HG03521 (cell line): ENCODE measurements at regions not wholly inside any gene's neighbourhood (a gene's known extent, or its start where the extent isn't known, plus 50 kb on each side); places are given as distances from the start of the nearest gene placed in this dataset.

Experiments
- ATAC-seq: cut with Tn5 transposase; IDR thresholded peaks from one replicate; pipeline ENCODE4 v1.9.1; 2021; ENCODE audit warnings: mild to moderate bottlenecking, moderate library complexity; ENCODE audit not compliant: unreplicated experiment

GRCh38 chr7:22676385-22676784 lies 50.6 kb upstream of the IL6 start:
- no peak for ATAC-seq

GRCh38 chr7:22675917-22676343 lies 51.1 kb upstream of the IL6 start:
- no peak for ATAC-seq

GRCh38 chr7:22675421-22675820 lies 51.6 kb upstream of the IL6 start:
- ATAC-seq = no peak

GRCh38 chr7:22672846-22673680 lies 53.9 kb upstream of the IL6 start:
- peak; percentile 82 for ATAC-seq

- ATAC-seq = no peak
These were observed 55.7 kb upstream of the IL6 start for GRCh38 chr7:22671177-22671879.

GRCh38 chr7:22670422-22670815 lies 56.6 kb upstream of the IL6 start:
- ATAC-seq = no peak

GRCh38 chr7:22669692-22670421 lies 57.1 kb upstream of the IL6 start:
- no peak for ATAC-seq

- ATAC-seq = no peak
These were observed 58.0 kb upstream of the IL6 start for GRCh38 chr7:22668971-22669401.

- ATAC-seq = no peak
These were observed 59.3 kb upstream of the IL6 start for GRCh38 chr7:22667562-22668239.

GRCh38 chr7:22667187-22667561 lies 59.8 kb upstream of the IL6 start:
- no peak for ATAC-seq

- ATAC-seq = no peak
These were observed 60.3 kb upstream of the IL6 start for GRCh38 chr7:22666732-22667131.

- ATAC-seq = no peak
These were observed 61.1 kb upstream of the IL6 start for GRCh38 chr7:22665923-22666322.

- ATAC-seq = no peak
These were observed 61.8 kb upstream of the IL6 start for GRCh38 chr7:22664988-22665798.

- no peak for ATAC-seq
These were observed 63.3 kb upstream of the IL6 start for GRCh38 chr7:22663721-22664120.

- ATAC-seq = no peak
These were observed 63.7 kb upstream of the IL6 start for GRCh38 chr7:22663357-22663718.

- no peak for ATAC-seq
These were observed 64.2 kb upstream of the IL6 start for GRCh38 chr7:22662556-22663356.

GRCh38 chr7:22662036-22662435 lies 65.0 kb upstream of the IL6 start:
- ATAC-seq = no peak

- ATAC-seq = no peak
These were observed 66.3 kb upstream of the IL6 start for GRCh38 chr7:22660732-22661131.

- no peak for ATAC-seq
These were observed 66.7 kb upstream of the IL6 start for GRCh38 chr7:22660293-22660692.

GRCh38 chr7:22659741-22660140 lies 67.3 kb upstream of the IL6 start:
- no peak for ATAC-seq
